SK-N-SH treated with all-trans-retinoic acid at 6 μM for 48 hours (cell line): ENCODE measurements at regions not wholly inside any gene's neighbourhood (a gene's known extent, or its start where the extent isn't known, plus 50 kb on each side); places are given as distances from the start of the nearest gene placed in this dataset.

Source experiments
- ARNTL ChIP-seq: fragments of 450-650 bp; formaldehyde crosslinking; IDR thresholded peaks from 2 replicates; pipeline ENCODE4 v1.5.0; 2020; ENCODE audit warnings: low read depth, mild to moderate bottlenecking, moderate library complexity, borderline replicate concordance
- CREB5 ChIP-seq: fragments of 250-450 bp; sonication (Bioruptor Pico); IDR thresholded peaks from 2 replicates; pipeline ENCODE4 v1.5.1; 2020; ENCODE audit warnings: low read depth, mild to moderate bottlenecking, moderate library complexity
- GLIS3 ChIP-seq: fragments of 250-450 bp; sonication (Bioruptor Pico); IDR thresholded peaks from 2 replicates; pipeline ENCODE4 v1.5.0; 2020; ENCODE audit warnings: mild to moderate bottlenecking, moderate library complexity
- PATZ1 ChIP-seq: fragments of 250-450 bp; sonication (Bioruptor Pico); IDR thresholded peaks from 2 replicates; pipeline ENCODE4 v1.8.0; 2020; ENCODE audit warnings: mild to moderate bottlenecking, moderate library complexity, borderline replicate concordance
- RARB ChIP-seq: fragments of 250-450 bp; sonication (Bioruptor Pico); IDR thresholded peaks from 2 replicates; pipeline ENCODE4 v1.8.0; 2021; ENCODE audit warnings: mild to moderate bottlenecking, moderate library complexity
- TCF4 ChIP-seq: fragments of 250-450 bp; sonication (Bioruptor Pico); IDR thresholded peaks from 2 replicates; pipeline ENCODE4 v1.8.0; 2021; ENCODE audit warnings: mild to moderate bottlenecking, moderate library complexity, borderline replicate concordance
- ZFP3 ChIP-seq: fragments of 250-450 bp; sonication (Bioruptor Pico); IDR thresholded peaks from 2 replicates; pipeline ENCODE4 v1.5.0; 2020; ENCODE audit warnings: mild to moderate bottlenecking, moderate library complexity
- ZFP30 ChIP-seq: fragments of 450-650 bp; formaldehyde crosslinking; IDR thresholded peaks from 2 replicates; pipeline ENCODE4 v1.5.0; 2022; ENCODE audit warnings: mild to moderate bottlenecking, moderate library complexity

GRCh38 chr2:225916692-225917091, 517.2 kb downstream of the NYAP2 start:
- TF ChIP-seq ZFP30 (CRISPR knock-in tag), result no peak
- TF ChIP-seq PATZ1 (CRISPR knock-in tag), result no peak
- TF ChIP-seq CREB5 (CRISPR knock-in tag), result no peak
- no peak for TF ChIP-seq TCF4
- TF ChIP-seq RARB (CRISPR knock-in tag), result no peak
- TF ChIP-seq ARNTL (CRISPR knock-in tag), result no peak
- TF ChIP-seq GLIS3 (CRISPR knock-in tag), result no peak
- no peak for TF ChIP-seq ZFP3 (CRISPR knock-in tag)
